ENCODE measurements at regions not wholly inside any gene's neighbourhood (a gene's known extent, or its start where the extent isn't known, plus 50 kb on each side); places are given as distances from the start of the nearest gene placed in this dataset.

DNA sequence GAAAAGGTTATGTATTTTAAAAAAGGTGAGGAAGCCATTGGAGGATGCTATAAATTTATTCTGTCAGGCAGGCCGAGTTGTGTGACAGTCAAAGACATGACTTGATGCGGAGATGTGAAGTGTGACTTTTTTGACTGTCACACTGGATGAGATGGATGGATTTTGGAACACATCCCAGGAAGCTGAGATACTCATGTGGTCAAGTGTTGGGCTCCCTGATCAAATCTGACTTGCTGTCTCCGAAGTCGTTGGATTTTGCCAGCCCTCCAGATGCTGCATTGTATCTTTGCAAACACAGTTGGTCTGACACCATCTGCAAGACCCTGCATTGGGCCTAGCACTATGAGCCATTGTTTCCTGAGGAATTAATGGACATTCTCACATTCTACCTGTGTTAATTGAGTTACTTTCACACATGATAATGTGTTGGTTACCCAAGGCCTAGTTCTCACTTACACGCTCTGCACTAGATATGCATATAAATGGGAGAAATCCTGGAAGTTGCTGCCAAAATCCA is 204.0 kb upstream of the PRKD1 start:
- H3K27me3 ChIP-seq (ENCODE audit: control insufficient read depth, insufficient read depth, low read length): no peaks in the 10 kb centered on the region
- no peaks in the 10 kb centered on the region for H3K36me3 ChIP-seq (ENCODE audit: control insufficient read depth in 2 of 3, insufficient read depth in 3 of 3, low read length in 3 of 3)
- no peak overlapping the region for H3K9ac ChIP-seq (ENCODE audit: low read length in 3 of 3)
- intact Hi-C loops (cut with DNase I): no loop called here
- no peak overlapping the region for H3K4me3 ChIP-seq (ENCODE audit: low read length in 3 of 3)
- H3K27ac ChIP-seq (ENCODE audit: low read depth in 2 of 2, low read length in 2 of 2): no peak overlapping the region
- TF ChIP-seq, protein P1, sequence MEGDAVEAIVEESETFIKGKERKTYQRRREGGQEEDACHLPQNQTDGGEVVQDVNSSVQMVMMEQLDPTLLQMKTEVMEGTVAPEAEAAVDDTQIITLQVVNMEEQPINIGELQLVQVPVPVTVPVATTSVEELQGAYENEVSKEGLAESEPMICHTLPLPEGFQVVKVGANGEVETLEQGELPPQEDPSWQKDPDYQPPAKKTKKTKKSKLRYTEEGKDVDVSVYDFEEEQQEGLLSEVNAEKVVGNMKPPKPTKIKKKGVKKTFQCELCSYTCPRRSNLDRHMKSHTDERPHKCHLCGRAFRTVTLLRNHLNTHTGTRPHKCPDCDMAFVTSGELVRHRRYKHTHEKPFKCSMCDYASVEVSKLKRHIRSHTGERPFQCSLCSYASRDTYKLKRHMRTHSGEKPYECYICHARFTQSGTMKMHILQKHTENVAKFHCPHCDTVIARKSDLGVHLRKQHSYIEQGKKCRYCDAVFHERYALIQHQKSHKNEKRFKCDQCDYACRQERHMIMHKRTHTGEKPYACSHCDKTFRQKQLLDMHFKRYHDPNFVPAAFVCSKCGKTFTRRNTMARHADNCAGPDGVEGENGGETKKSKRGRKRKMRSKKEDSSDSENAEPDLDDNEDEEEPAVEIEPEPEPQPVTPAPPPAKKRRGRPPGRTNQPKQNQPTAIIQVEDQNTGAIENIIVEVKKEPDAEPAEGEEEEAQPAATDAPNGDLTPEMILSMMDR (IDR thresholded peaks at IDR 0.05; ENCODE audit: borderline replicate concordance, extremely low read depth, insufficient read depth): no peak
- no peaks in the 10 kb centered on the region for H3K9me3 ChIP-seq (ENCODE audit: control insufficient read depth in 2 of 3, insufficient read depth in 1 of 3, low read length in 3 of 3)
- DNase-seq (no peak), FAIRE-seq (no peak)
- peaks cover 0 to 4% (median 0%) of the 10 kb centered on the region in 3 donors for H3K4me1 ChIP-seq (ENCODE audit: control insufficient read depth in 2 of 3, insufficient read depth in 2 of 3, low read depth in 1 of 3, low read length in 3 of 3)

DNA sequence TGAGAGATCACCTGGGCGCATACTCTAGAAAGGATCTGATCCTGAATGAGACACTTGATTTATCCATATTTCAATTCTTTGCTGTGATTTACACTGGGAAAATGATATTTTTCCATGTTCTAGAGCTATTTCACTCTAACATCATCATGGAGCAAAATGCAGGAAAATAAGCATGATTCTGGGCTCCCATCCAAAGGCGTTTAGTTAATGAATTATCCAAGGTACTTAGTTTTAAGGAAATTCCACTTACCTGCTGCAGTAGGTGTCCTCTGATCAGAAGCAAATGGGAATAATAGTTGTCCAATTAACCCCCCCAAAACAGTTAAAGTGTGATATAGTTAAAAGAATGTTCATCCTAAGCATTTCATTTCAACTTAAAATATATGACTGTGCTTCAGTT is 204.5 kb upstream of the PRKD1 start:
- H3K36me3 ChIP-seq (ENCODE audit: control insufficient read depth in 2 of 3, insufficient read depth in 3 of 3, low read length in 3 of 3): no peaks in the 10 kb centered on the region
- H3K4me3 ChIP-seq (ENCODE audit: low read length in 3 of 3): no peak overlapping the region
- no peaks in the 10 kb centered on the region for H3K27me3 ChIP-seq (ENCODE audit: control insufficient read depth, insufficient read depth, low read length)
- TF ChIP-seq, protein P1 (IDR thresholded peaks at IDR 0.05; ENCODE audit: borderline replicate concordance, extremely low read depth, insufficient read depth): no peak
- H3K9me3 ChIP-seq (ENCODE audit: control insufficient read depth in 2 of 3, insufficient read depth in 1 of 3, low read length in 3 of 3): no peaks in the 10 kb centered on the region
- H3K4me1 ChIP-seq (ENCODE audit: control insufficient read depth in 2 of 3, insufficient read depth in 2 of 3, low read depth in 1 of 3, low read length in 3 of 3): peaks cover 0 to 4% (median 0%) of the 10 kb centered on the region in 3 donors
- no peak overlapping the region for H3K27ac ChIP-seq (ENCODE audit: low read depth in 2 of 2, low read length in 2 of 2)
- intact Hi-C loops (cut with DNase I): no loop called here
- no peak for FAIRE-seq
- DNase-seq: peak in 1 of 5 donors; percentile 12
- H3K9ac ChIP-seq (ENCODE audit: low read length in 3 of 3): no peak overlapping the region

DNA sequence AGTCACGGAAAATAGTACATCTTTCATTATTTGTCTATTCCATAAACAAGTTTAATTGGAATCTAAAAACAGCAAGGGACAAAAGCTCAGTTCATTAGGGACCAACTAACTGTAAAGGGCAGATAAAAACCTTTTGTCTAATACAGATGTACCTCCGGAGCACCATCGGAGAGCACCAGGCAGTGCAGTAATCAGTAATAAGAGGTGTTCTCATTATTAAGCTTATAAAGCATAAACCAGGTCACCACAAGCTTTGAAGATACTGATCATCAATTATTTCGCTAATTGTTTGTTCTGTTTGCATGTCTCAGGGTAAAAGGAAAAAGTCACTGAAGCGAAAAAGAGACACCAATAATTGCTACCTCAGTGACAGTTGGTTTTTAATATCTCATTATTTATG is 207.3 kb upstream of the PRKD1 start:
- no peak overlapping the region for H3K27ac ChIP-seq (ENCODE audit: low read depth in 2 of 2, low read length in 2 of 2)

More for the DNA sequence above, 207.3 kb upstream of the PRKD1 start:
- intact Hi-C loops (cut with DNase I): no loop called here
- TF ChIP-seq, protein P1 (IDR thresholded peaks at IDR 0.05; ENCODE audit: borderline replicate concordance, extremely low read depth, insufficient read depth): no peak
- no peak for DNase-seq
- no peaks in the 10 kb centered on the region for H3K9me3 ChIP-seq (ENCODE audit: control insufficient read depth in 2 of 3, insufficient read depth in 1 of 3, low read length in 3 of 3)
- no peak overlapping the region for H3K9ac ChIP-seq (ENCODE audit: low read length in 3 of 3)
- FAIRE-seq: no peak
- no peaks in the 10 kb centered on the region for H3K36me3 ChIP-seq (ENCODE audit: control insufficient read depth in 2 of 3, insufficient read depth in 3 of 3, low read length in 3 of 3)
- H3K27me3 ChIP-seq (ENCODE audit: control insufficient read depth, insufficient read depth, low read length): no peaks in the 10 kb centered on the region
- no peak overlapping the region for H3K4me3 ChIP-seq (ENCODE audit: low read length in 3 of 3)
- peaks cover 0 to 4% (median 0%) of the 10 kb centered on the region in 3 donors for H3K4me1 ChIP-seq (ENCODE audit: control insufficient read depth in 2 of 3, insufficient read depth in 2 of 3, low read depth in 1 of 3, low read length in 3 of 3)
